Nephron progenitor cell (in vitro differentiated cells): ENCODE measurements at regions not wholly inside any gene's neighbourhood (a gene's known extent, or its start where the extent isn't known, plus 50 kb on each side); places are given as distances from the start of the nearest gene placed in this dataset.

ENCODE experiments used
- DNase-seq: peaks from one replicate; pipeline ENCODE4 v3.0.0; 2021
- H3K27ac Mint-ChIP-seq: 2 replicates; pipeline ENCODE4 v1.8.0; 2021; ENCODE audit warnings: mild to moderate bottlenecking, moderate library complexity, mixed read lengths
- H3K27me3 Mint-ChIP-seq: 2 replicates; pipeline ENCODE4 v1.8.0; 2021; ENCODE audit warnings: mild to moderate bottlenecking, low read depth, mixed read lengths; ENCODE audit not compliant: poor library complexity
- H3K36me3 Mint-ChIP-seq: 2 replicates; pipeline ENCODE4 v1.8.0; 2021; ENCODE audit warnings: low read depth, mixed read lengths
- H3K4me1 Mint-ChIP-seq: 2 replicates; pipeline ENCODE4 v1.8.0; 2021; ENCODE audit warnings: mixed read lengths
- H3K4me3 Mint-ChIP-seq: 2 replicates; pipeline ENCODE4 v1.8.0; 2021; ENCODE audit warnings: mild to moderate bottlenecking, moderate library complexity, mixed read lengths
- H3K9me3 Mint-ChIP-seq: 2 replicates; pipeline ENCODE4 v1.8.0; 2021; ENCODE audit warnings: mild to moderate bottlenecking, moderate library complexity, mixed read lengths
- CTCF ChIP-seq: fragments of 200-600 bp; sonication (generic); IDR thresholded peaks from 2 replicates; pipeline ENCODE4 v1.5.0; 2021; ENCODE audit warnings: antibody characterized with exemption

DNA sequence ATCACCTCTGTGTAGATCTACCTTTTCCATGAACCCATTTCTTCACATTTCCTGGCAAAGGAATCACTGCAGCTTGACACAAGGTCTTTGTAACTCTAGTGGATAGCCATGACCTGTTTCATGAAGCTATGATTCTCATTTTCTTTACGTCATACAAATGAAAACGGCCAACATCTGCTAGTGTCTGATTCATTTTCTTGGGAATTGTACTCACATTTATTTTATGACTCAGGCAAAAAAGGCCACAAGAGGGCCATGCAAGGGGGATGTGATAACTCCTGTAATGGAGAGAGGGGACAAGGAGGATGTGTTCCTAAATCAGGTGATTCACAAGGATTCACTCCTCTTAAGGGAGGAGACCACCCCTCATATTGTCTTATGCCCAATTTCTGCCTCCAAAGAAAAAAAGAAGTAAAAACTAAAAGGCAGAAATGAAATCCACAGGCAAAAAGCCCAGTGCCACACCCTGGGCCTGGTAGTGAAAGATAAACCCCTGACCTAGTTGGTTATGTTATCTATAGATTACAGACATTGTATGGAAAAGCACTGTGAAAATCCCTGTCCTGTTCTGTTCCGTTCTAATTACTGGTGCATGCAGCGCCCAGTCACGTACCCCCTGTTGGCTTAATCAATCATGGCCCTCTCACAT is 249.9 kb downstream of the IPMK start:
- no peak for DNase-seq
- TF ChIP-seq CTCF: no peak
- H3K27me3 Mint-ChIP-seq: peaks cover 3% of the 10 kb centered on the region
- no peaks in the 10 kb centered on the region for H3K4me1 Mint-ChIP-seq
- H3K36me3 Mint-ChIP-seq: no peaks in the 10 kb centered on the region
- H3K27ac Mint-ChIP-seq: no peak overlapping the region
- H3K4me3 Mint-ChIP-seq: no peak overlapping the region
- H3K9me3 Mint-ChIP-seq: peaks cover 14% of the 10 kb centered on the region

- Mint-ChIP-seq H3K4me1 (no peaks in the 10 kb centered on the region), H3K27ac (no peak overlapping the region), H3K36me3 (no peaks in the 10 kb centered on the region), H3K9me3 (peaks cover 11% of the 10 kb centered on the region), H3K4me3 (no peak overlapping the region), H3K27me3 (peaks cover 3% of the 10 kb centered on the region)
- no peak for DNase-seq
- TF ChIP-seq CTCF: no peak
These were observed 251.1 kb downstream of the IPMK start for GRCh38 chr10:58016614-58017013.

DNA sequence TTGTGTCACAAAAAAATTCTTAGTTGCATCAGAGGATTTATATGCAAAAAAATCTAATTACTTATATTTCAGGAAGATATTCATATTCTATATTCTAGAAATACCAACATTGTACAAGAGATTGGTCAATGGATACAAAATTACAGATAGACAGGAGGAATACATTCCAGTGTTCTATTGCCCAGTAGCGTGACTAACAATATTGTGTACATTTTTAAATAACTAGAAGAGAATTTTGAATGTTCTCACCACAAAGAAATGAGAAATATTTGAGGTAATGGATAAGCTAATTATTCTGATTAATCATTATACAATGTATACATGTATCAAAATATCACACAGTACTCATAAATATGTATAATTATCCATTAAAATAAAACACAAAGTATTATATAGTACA is 253.3 kb downstream of the IPMK start:
- Mint-ChIP-seq H3K27ac (no peak overlapping the region), H3K36me3 (no peaks in the 10 kb centered on the region)

GRCh38 chr10:58013406-58013805 is 254.3 kb downstream of the IPMK start:
- Mint-ChIP-seq H3K4me1 (no peaks in the 10 kb centered on the region), H3K27ac (no peak overlapping the region)

More for the DNA sequence above, 253.3 kb downstream of the IPMK start:
- no peak for DNase-seq
- TF ChIP-seq CTCF: no peak
- peaks cover 3% of the 10 kb centered on the region for H3K27me3 Mint-ChIP-seq
- H3K4me1 Mint-ChIP-seq: no peaks in the 10 kb centered on the region
- no peak overlapping the region for H3K4me3 Mint-ChIP-seq
- H3K9me3 Mint-ChIP-seq: peaks cover 2% of the 10 kb centered on the region

GRCh38 chr10:58010073-58010702 is 257.5 kb downstream of the IPMK start:
- Mint-ChIP-seq H3K36me3 (no peaks in the 10 kb centered on the region), H3K27ac (no peak overlapping the region), H3K4me3 (no peak overlapping the region), H3K9me3 (no peaks in the 10 kb centered on the region), H3K4me1 (no peaks in the 10 kb centered on the region), H3K27me3 (peaks cover 2% of the 10 kb centered on the region)
- DNase-seq: no peak
- TF ChIP-seq CTCF: no peak

More at GRCh38 chr10:58013406-58013805, 254.3 kb downstream of the IPMK start:
- Mint-ChIP-seq H3K4me3 (no peak overlapping the region), H3K36me3 (no peaks in the 10 kb centered on the region), H3K9me3 (no peaks in the 10 kb centered on the region), H3K27me3 (peaks cover 3% of the 10 kb centered on the region)
- no peak for DNase-seq
- no peak for TF ChIP-seq CTCF

DNA sequence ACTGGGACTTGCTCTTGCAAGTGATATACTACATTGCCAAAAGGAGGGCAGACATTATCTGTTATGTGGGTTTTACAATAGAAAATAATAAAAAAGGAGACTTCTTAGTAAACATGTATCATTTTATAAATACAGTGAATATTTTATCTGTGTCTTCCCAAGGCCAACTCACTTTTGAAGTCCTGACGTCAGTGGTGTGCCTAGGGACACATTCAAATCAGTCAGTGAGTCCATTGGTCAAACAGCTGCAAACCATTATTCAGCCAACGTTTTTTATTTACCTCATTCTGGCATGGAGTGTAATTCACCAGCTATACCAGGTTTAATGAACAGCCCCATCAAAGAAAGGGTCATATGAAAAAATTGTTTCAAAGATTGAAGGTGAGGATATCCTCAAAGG is 263.7 kb downstream of the IPMK start:
- no peak for DNase-seq
- no peak for TF ChIP-seq CTCF
- Mint-ChIP-seq H3K4me1 (no peaks in the 10 kb centered on the region), H3K36me3 (no peaks in the 10 kb centered on the region), H3K27ac (no peak overlapping the region), H3K9me3 (no peaks in the 10 kb centered on the region), H3K27me3 (no peaks in the 10 kb centered on the region), H3K4me3 (no peak overlapping the region)
